ENCODE measurements at regions not wholly inside any gene's neighbourhood (a gene's known extent, or its start where the extent isn't known, plus 50 kb on each side); places are given as distances from the start of the nearest gene placed in this dataset.

- TF ChIP-seq, protein P1, sequence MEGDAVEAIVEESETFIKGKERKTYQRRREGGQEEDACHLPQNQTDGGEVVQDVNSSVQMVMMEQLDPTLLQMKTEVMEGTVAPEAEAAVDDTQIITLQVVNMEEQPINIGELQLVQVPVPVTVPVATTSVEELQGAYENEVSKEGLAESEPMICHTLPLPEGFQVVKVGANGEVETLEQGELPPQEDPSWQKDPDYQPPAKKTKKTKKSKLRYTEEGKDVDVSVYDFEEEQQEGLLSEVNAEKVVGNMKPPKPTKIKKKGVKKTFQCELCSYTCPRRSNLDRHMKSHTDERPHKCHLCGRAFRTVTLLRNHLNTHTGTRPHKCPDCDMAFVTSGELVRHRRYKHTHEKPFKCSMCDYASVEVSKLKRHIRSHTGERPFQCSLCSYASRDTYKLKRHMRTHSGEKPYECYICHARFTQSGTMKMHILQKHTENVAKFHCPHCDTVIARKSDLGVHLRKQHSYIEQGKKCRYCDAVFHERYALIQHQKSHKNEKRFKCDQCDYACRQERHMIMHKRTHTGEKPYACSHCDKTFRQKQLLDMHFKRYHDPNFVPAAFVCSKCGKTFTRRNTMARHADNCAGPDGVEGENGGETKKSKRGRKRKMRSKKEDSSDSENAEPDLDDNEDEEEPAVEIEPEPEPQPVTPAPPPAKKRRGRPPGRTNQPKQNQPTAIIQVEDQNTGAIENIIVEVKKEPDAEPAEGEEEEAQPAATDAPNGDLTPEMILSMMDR (IDR thresholded peaks at IDR 0.05): no peak
- TF ChIP-seq POLR2A (IDR thresholded peaks at IDR 0.05): no peak
These were observed 857.1 kb downstream of the TAF11L14 start for GRCh38 chr5:18491349-18491748.

All from Peyer's patch (tissue), 4 donors.